NCI-H2227 treated with DMSO at 0.1 percent for 48 hours (cell line): ENCODE measurements at regions not wholly inside any gene's neighbourhood (a gene's known extent, or its start where the extent isn't known, plus 50 kb on each side); places are given as distances from the start of the nearest gene placed in this dataset.

ENCODE experiments used
- DNase-seq: peaks from one replicate; lab custom pipeline; 2025; lab: John Stamatoyannopoulos, UW

DNA sequence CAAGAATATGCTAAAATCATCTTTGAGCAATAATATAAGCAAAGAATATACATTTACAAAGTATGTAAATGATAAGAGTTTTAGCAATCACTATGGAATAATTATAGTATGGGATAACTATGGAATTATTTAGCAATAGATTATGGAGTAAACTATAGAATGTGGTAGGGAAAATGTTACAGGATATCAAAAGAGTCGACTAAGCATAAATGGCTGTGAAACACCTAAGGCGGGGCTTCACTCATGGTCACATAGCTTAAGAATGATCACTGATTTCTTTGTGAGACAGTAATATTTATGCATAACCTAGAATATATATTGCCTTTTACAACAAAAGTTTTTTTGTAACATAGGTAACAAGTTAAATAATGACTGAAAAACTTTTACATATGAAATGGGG, 2049.7 kb downstream of the ARAP2 start:
- no peak for DNase-seq

DNA sequence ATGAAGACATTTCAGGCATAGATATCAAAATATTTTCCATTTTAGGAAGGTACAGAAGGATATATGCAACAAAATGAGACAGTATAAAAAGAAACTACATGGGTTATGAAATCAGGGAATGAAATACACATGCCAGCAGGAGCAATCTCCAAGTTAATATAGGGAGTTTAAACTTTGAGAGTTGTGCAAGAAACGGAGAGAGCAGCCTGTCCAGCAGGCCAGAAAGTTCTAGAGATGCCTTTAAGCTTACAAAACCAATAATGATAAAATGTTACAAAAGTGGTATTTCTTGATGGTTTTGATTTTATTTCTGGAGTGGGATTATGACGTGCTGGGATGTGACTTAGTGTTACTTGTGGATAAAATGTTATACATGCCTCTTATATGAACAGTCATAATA, 2047.9 kb downstream of the ARAP2 start:
- no peak for DNase-seq

DNA sequence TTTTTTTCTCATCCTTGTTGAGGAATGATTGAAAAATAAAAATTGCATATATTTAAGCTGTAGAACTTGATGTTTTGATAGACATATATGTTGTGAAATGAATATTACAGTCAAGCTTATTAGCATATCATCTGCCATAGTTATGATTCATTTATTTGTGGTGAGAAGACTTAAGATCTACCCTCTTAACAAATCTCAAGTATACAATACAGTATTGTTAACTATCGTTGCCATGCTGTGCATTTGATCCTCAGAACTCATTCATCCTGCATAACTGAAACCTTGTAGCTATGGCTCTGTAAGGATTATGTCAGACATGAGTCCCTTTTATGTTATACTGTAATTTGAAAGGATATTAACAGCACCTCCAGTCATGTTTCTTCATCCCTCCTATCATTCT, 2045.3 kb downstream of the ARAP2 start:
- no peak for DNase-seq

DNA sequence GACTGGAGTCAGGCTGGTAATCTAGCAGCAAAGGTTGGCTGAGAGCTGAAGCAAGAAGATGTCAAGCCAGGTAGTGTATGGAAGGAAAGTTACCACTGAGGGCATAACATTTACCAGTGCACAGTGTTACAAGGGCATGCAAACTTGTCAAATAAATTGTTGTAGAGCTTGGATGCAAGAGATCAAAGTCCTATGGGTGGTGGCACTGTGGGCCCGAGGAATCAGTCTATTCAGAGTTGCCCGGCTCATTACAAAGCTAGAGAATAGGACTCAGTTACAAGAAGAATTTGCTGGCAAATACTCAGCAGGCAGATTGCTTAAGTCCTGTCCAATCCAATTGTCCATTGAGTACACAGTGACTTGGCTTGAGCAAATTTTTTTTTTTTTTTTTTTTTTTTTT, 2043.8 kb downstream of the ARAP2 start:
- DNase-seq = no peak

DNA sequence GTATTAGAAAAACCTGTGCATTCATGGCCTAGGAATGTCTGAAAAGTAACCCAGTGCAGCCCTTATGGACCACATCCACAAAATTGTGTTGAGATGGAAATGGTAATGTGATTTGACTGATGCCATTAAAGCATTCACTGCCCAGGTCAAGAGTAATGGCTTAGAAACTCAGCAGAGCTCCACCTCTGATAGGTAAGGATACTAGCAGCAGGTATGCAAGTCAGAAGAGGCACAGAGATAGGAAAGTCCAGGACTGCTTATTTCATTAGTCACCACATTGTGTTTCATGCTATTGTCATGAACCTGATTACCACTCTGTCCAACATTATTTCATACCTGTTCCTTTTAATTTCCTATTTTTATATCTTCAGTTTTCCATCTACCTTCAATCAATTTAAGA, 2042.2 kb downstream of the ARAP2 start:
- no peak for DNase-seq

DNA sequence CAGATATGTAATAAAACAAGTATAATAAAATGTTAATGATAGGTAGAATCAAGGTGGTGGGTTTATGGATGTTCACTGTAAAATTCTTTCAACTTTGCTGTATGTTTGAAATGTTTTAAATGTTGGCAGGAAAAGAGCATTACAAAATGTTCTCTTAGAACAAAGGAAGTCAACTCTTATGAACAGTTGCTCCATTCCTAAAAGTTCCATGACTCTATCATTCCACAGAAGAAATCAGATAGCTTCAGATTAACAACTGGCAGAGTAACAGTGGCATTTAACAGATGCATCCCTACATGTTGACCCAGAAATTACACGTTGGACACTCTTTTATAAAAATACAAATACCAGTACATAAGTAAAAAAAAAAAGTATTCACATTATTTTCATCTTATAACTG, 2023.7 kb downstream of the ARAP2 start:
- no peak for DNase-seq

DNA sequence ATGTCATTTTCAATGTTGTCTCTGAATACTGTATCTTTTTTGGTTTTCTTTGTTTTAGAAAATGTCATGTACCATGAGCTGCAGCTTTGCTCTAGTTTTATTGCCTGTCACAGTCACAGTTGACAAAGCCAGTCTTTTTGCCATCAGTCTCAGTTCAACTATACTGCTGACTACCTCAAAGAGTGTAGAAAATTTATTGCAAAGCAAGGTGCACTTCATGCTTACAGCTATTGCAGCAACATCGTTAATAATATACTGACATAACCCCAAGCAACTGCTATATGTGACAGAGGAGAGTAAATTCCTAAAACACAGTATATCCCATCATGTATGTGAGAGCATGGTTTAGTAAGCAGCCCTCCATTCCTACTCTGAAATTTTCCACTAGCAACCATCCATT, 2022.3 kb downstream of the ARAP2 start:
- no peak for DNase-seq

DNA sequence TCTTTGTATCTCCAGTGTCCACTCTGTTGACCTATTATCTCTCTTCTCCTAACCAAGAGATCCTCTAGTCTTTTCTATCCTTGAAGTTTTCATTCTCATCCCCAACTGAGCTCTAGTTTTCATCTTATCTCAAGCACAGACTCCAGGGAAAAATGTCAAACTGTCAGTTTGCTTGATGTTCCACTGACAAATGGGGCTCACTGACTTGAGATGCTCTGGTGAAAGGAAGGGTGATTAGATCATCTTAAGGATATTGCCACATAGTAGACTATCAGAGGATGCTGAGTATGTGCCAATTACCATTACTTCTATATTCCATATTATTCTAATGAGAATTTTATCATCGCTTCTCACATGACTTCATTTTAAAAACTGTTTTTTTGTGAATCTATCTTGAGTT, 2008.2 kb downstream of the ARAP2 start:
- no peak for DNase-seq

DNA sequence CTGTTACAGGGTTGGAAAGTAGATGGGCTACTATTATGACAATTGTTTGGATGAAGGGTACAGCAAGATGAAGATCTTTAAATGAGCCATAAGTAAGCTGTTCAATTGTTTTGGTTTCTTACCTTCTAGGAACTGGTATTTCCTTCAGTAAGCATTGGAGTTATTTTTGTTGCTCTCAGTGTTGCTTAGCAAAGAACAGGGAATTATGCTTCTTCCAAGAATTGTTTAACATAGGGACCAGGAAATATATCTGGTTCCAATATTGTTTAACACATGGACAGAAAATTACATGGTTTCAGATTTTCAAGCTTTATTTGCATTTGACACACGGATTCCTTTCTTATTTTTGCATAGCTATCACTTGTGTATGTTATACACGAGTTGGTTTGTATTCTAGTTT, 1999.0 kb downstream of the ARAP2 start:
- DNase-seq = no peak

DNA sequence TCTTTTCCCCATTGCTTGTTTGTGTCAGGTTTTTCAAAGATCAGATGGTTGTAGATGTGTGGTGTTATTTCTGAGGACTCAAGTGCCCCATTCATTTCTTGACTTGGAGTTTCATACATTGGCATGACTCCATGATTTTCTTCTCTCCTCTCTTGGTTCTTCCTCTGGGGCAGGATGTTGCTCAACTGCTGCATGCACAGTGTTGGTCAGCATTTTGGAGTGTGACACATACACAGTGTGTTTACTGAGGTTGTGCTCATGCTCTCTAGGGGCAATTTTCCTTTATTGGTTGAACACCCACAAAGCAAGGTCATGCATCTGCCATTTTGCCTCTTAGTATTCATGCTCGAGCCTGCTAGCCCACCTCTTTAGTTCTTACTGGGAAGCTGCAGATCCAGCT, 1993.8 kb downstream of the ARAP2 start:
- no peak for DNase-seq

DNA sequence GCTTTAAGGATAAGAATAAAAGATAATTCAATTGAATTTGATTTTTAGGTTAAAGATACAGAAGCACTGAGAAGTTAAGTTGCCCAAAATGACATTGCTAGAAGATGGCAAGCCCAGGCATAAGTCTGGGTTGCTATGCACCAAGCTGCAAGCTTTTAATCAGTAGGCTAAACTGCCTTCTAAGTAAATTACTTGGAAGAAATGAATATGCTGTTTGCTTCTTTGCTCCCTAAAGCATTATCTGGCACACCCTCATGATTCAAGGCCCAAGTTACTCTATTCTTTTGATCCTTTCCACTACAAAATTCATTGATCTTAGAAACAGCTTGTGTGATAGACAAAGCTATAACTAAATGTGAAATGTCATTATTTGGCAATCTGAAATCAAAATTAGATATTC, 1991.1 kb downstream of the ARAP2 start:
- DNase-seq = no peak

DNA sequence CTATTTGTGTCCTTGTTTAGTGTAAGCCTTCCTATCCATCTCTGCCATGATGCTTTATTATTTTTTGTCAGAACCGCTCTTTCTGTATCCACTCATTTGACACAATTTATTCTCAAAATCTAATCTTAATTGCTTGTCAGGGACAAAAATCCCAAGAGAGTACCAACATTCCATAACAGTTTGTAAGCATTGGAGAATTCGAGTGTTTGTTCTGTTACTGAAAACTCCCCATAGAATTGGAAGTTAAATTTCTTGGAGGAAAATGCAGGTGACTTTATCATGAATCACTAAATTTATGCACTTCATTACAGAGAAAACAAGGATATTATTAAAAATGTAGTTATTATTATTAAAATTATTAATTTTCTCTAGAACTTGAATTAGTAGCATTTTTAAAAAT, 1986.1 kb downstream of the ARAP2 start:
- DNase-seq = no peak

DNA sequence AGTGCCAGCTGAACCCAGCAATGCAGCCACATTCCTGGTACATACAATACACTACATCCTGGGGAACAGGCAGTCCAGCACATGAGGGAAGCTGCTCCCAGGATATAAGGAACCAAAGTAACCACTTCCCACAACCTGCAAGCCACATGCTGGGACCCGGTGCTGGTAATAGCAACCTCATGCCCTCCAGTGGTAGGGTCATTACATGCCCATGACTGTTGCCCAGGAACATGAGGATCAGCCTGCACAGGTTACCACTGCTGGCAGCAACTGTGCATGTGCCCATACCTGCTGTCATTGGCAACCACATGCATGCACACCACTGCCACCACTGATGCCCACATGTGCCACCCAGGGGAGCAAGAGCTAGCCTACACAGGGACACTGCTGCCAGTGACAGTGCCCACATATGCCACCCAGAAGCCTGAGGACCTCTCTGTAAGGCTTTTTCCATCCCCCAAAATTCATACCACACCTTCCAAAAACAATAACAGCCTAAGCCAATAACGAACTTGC, 1982.5 kb downstream of the ARAP2 start:
- DNase-seq = no peak

DNA sequence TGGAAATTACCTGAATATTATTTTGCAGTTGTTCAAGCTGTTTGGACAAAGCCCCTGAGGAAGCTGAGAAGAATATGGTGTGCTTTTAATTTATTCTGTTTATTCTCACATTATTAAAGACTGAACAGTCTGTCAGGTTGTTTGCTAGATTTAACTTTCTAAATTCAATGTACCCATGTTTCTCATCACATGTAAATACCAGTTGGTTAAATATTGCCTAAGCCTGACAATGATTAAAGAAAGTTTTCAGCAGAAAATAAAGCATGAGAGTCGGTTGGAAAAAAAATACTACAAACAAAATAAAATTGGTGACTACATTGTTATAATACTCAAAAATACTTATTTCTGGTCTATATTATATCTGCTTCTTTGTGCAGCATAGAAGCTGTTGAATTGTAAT, 1974.7 kb downstream of the ARAP2 start:
- DNase-seq = no peak

DNA sequence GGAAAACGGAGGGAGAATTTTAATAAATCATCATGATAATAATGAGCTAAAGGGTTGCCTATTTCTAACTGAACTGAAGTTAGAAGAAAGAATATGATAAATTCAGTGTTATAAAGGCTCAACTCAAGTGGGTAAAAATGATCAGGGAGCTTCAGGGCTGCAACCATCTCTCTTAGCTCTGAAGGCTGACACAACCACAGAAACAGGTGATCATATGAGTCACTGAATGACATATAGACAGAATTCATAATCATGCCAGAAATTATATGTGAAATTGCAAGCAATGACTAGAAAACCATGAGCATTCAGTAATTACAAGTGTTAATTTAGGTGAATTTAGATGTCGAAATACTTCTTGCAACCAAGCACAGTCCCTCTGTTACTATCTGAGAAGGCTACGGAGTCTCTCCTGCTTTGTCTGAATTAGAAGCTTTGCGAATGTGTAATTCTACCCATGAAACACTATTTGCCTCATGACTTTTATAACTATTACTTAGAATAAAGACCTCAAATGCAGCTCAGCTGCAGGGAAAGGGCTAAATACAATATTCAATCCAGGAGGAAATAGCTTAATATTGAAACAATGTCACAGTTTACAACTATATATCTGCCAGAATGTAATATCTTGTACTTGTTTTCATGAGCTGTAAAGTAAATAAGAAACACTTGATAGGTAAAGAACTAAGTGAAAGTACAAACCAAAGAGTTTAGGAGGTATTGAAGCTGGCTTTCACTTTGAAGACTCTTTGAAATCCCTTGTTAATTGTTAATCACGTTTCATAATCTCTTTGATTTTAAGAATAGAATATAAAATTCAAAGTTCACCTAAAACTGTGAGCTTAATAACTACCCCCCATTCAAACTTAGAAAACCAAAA, 1972.6 kb downstream of the ARAP2 start:
- DNase-seq = no peak

DNA sequence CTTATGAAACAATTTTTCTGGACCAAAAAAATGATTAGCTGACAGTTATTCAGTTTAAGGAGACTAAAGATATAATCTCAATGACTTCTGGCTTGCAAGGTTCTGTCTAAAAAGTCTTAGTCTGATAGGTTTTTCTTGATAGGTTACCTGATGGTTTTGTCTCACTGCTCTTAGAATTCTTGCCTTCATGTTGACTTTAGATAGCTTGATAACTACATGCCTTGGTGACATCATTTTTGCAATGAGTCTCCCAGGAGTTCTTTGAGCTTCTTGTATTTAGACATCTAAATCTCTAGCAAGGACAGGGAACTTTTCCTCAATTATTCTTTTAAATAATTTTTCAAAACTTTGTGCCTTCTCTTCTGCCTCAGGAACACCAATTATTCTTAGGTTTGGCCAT, 1965.3 kb downstream of the ARAP2 start:
- no peak for DNase-seq

DNA sequence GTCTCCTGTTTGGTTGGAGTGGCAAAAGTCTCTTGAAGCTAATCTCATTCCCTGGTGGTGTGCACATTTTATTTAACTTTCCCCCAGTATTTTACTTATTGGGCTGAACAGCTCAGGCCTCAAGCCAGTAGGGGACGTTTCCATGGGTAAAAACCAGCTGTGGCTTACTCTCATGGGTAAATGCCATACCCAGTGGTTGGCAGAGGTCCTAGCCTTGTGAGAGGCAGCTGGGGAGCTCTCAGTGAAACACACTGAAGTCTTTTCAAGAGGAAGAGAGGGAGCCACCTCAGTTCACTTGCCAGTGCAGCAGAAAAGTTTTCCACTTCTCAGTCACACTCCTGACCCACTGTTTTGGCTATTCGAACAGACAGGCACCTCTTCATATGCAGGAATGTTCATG, 1964.2 kb downstream of the ARAP2 start:
- no peak for DNase-seq

DNA sequence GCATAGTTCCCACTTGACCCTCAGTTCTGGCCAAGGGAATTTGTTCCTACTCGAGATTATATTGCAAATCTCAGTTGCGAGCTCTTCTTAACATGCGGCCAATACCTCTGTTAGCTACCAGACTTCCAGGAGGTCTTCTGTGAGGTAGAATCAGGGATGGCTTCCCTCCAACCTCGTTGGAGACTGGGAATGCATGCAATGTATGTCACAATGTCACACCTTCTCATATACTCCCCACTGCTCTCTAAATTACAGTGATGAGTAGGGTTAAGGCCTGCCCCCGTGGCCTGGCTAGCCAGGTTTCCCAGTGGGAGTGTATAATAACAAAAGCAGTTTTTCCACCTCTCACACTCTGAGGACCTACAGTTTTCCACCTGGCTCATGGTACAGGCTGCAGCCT, 1962.5 kb downstream of the ARAP2 start:
- DNase-seq = no peak

DNA sequence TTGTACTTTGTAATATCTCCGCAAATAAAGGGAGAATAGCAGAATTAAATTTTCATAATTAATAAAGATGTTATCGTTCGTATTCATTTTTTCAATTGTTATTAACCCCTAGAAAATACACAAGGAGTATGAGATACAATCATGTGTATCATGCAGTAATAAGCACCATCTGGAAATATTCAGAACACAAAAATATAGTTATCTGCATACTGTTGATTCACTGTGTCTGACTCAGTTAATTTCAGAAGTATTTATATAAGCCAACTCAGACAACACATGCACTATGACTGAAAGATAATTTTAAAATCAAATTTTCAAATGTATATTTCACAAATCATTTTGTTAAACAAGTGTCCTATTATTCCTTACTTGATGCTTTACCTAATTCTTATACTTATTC, 1954.8 kb downstream of the ARAP2 start:
- DNase-seq = no peak

DNA sequence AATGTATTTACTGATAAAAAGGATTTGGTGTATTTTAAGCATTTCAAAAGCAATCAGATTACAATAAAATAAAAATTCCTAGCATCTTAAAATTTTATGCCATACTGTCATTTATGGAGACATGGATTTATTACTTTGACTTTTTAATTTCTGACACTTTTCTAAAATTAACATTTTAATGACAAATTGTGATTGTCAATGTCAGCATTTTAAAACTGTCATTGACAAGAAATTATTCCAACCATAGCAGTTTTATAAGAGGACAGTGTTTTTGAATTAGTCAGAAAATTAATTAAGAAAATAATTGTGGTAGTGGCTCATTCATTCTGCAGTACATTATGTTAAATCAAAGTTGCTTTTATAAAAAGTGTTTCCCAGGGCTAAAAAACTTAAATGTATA, 1954.4 kb downstream of the ARAP2 start:
- no peak for DNase-seq

DNA sequence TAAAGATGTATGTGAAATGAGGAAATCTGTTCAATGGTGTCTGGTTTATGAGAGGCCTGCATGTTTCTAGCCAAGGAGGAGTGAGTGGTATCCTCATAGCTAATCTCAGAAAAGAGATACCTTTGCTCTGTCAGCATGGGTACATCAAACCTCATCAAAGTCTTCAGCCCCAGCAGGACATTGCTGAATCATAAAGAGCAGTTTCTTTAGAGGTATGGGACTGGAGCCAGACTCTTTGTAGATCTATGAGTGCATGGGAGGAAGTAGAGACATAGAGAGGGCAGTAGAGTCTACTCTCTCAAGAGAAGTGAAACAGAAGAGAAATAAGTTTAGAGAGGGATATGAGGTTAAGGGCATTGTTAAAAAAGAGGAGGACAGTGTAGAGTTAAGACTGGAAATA, 1950.9 kb downstream of the ARAP2 start:
- no peak for DNase-seq

DNA sequence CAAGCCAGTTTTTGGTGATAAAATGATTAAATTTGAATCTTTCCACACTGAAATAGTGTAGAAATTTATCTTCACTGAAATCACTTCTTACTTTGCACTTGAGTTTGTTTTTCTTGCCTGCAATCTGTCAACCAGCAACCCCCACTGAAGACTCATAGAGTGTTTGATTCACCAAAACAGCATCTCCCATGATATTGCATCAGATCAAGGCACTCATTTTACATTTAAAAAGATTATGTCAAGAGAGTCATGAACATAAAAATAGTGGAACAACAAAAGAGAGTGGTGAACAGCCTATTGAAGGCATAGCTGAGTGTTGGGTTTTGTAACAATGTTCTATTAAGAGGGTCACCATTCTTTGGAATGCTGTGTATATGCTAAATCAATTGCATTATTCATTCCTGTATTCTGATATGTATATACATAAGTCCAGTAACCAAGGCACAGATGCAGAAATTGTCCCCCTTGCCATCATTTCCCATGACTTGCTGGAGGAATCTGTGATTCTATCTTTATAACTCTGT, 1934.9 kb downstream of the ARAP2 start:
- DNase-seq = no peak

DNA sequence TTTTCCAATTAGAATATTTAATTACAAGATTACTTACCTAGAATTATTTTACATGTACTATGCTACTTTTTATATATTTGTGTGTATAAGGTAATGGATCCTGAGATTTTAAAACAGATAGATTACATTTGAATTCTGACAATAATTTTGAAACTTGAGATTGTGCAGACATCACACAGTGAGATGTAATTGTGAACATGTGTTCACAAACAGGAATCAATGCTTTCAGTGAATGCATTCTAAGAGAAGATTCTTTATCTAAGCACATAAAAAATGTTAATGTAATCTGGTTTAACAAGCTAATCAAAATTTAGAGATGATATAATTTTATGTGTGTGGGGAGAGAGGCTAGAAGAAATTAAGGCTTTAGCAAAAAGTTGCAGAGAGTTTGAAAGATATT, 1925.5 kb downstream of the ARAP2 start:
- no peak for DNase-seq
